Kasumi-1 (cell line): ENCODE measurements at regions not wholly inside any gene's neighbourhood (a gene's known extent, or its start where the extent isn't known, plus 50 kb on each side); places are given as distances from the start of the nearest gene placed in this dataset.

Source experiments
- DNase-seq, 2 experiments: peaks; one replicate each; lab custom pipeline; 2025; lab: John Stamatoyannopoulos, UW

- DNase-seq, result no peak
These were observed 202.3 kb upstream of the KLF6 start for GRCh38 chr10:3987143-3987974.

GRCh38 chr10:3986493-3987142 is 201.6 kb upstream of the KLF6 start:
- DNase-seq, result peak; percentile 50 to 53

GRCh38 chr10:3982746-3983442 is 197.9 kb upstream of the KLF6 start:
- no peak for DNase-seq

- DNase-seq, result no peak
These were observed 196.3 kb upstream of the KLF6 start for GRCh38 chr10:3981300-3981699.

GRCh38 chr10:3980660-3981059 is 195.7 kb upstream of the KLF6 start:
- DNase-seq, result peak; percentile 48 to 58

GRCh38 chr10:3980144-3980543 is 195.1 kb upstream of the KLF6 start:
- DNase-seq, result no peak

GRCh38 chr10:3978761-3979160 is 193.8 kb upstream of the KLF6 start:
- no peak for DNase-seq

- DNase-seq, result no peak
These were observed 193.2 kb upstream of the KLF6 start for GRCh38 chr10:3978174-3978573.

GRCh38 chr10:3977761-3978160 is 192.8 kb upstream of the KLF6 start:
- no peak for DNase-seq

- DNase-seq, result no peak
These were observed 191.7 kb upstream of the KLF6 start for GRCh38 chr10:3976718-3977117.

GRCh38 chr10:3976171-3976570 is 191.2 kb upstream of the KLF6 start:
- DNase-seq, result no peak

GRCh38 chr10:3975016-3975415 is 190.0 kb upstream of the KLF6 start:
- DNase-seq, result no peak

GRCh38 chr10:3972460-3973301 is 187.7 kb upstream of the KLF6 start:
- DNase-seq, result no peak

GRCh38 chr10:3971713-3972112 is 186.7 kb upstream of the KLF6 start:
- no peak for DNase-seq

- no peak for DNase-seq
These were observed 185.1 kb upstream of the KLF6 start for GRCh38 chr10:3969876-3970666.

- DNase-seq, result no peak
These were observed 183.7 kb upstream of the KLF6 start for GRCh38 chr10:3968727-3969126.

- DNase-seq, result no peak
These were observed 179.5 kb upstream of the KLF6 start for GRCh38 chr10:3964516-3964915.

GRCh38 chr10:3963191-3963673 is 178.2 kb upstream of the KLF6 start:
- no peak for DNase-seq

GRCh38 chr10:3961082-3961481 is 176.1 kb upstream of the KLF6 start:
- no peak for DNase-seq

GRCh38 chr10:3960496-3960895 is 175.5 kb upstream of the KLF6 start:
- DNase-seq, result no peak
